ENCODE measurements at regions not wholly inside any gene's neighbourhood (a gene's known extent, or its start where the extent isn't known, plus 50 kb on each side); places are given as distances from the start of the nearest gene placed in this dataset.

GRCh38 chr15:77685082-77685815 is 52.5 kb upstream of the LINGO1 start:
- Histone ChIP-seq H3F3A (ENCODE audit: insufficient read depth, low read length) (no peaks in the 10 kb centered on the region), H3K4me1 (ENCODE audit: low read length) (no peaks in the 10 kb centered on the region), H3K9ac (ENCODE audit: low read length) (no peak overlapping the region), H4K20me1 (ENCODE audit: insufficient read depth, low read length) (no peaks in the 10 kb centered on the region), H3K9me2 (replicated peaks; ENCODE audit: insufficient read depth, low read length) (no peaks in the 10 kb centered on the region), H3K9me3 (replicated peaks; ENCODE audit: insufficient read depth, low read length) (no peaks in the 10 kb centered on the region), H3K4me3 (ENCODE audit: low read length) (no peak overlapping the region), H3K4me2 (ENCODE audit: low read depth, low read length) (no peak overlapping the region), H3K27ac (ENCODE audit: low read length) (no peak overlapping the region), H3K79me2 (ENCODE audit: low read length) (no peaks in the 10 kb centered on the region), H2AFZ (ENCODE audit: low read length) (no peak overlapping the region), H3K36me3 (replicated peaks; ENCODE audit: insufficient read depth, low read length) (no peaks in the 10 kb centered on the region), H3K27me3 (replicated peaks; ENCODE audit: insufficient read depth, low read length) (peaks cover 69% of the 10 kb centered on the region)
- DNase-seq = no peak
- TF ChIP-seq EZH2phosphoT487 (IDR thresholded peaks at IDR 0.05; ENCODE audit: low read length) (no peak), CTCF (IDR thresholded peaks at IDR 0.05; ENCODE audit: low read length) (no peak), EZH2 (optimal IDR thresholded peaks at IDR 0.05; ENCODE audit: low read depth, low read length) (no peak)

GRCh38 chr15:77684341-77685081 is 51.8 kb upstream of the LINGO1 start:
- Histone ChIP-seq H3K9ac (ENCODE audit: low read length) (no peak overlapping the region), H3K27ac (ENCODE audit: low read length) (no peak overlapping the region), H3K9me3 (replicated peaks; ENCODE audit: insufficient read depth, low read length) (no peaks in the 10 kb centered on the region), H3K27me3 (replicated peaks; ENCODE audit: insufficient read depth, low read length) (peaks cover 67% of the 10 kb centered on the region), H3K9me2 (replicated peaks; ENCODE audit: insufficient read depth, low read length) (no peaks in the 10 kb centered on the region), H3F3A (ENCODE audit: insufficient read depth, low read length) (no peaks in the 10 kb centered on the region), H3K4me3 (ENCODE audit: low read length) (no peak overlapping the region), H3K36me3 (replicated peaks; ENCODE audit: insufficient read depth, low read length) (no peaks in the 10 kb centered on the region), H3K4me2 (ENCODE audit: low read depth, low read length) (no peak overlapping the region), H3K79me2 (ENCODE audit: low read length) (no peaks in the 10 kb centered on the region), H2AFZ (ENCODE audit: low read length) (no peak overlapping the region), H3K4me1 (ENCODE audit: low read length) (no peaks in the 10 kb centered on the region), H4K20me1 (ENCODE audit: insufficient read depth, low read length) (no peaks in the 10 kb centered on the region)
- no peak for TF ChIP-seq EZH2 (optimal IDR thresholded peaks at IDR 0.05; ENCODE audit: low read depth, low read length)
- DNase-seq = no peak

- no peak for TF ChIP-seq CTCF (IDR thresholded peaks at IDR 0.05; ENCODE audit: low read length)
- TF ChIP-seq EZH2 (optimal IDR thresholded peaks at IDR 0.05; ENCODE audit: low read depth, low read length) = no peak
- TF ChIP-seq EZH2phosphoT487 (IDR thresholded peaks at IDR 0.05; ENCODE audit: low read length) = no peak
- peaks cover 59% of the 10 kb centered on the region for H3K27me3 ChIP-seq (replicated peaks; ENCODE audit: insufficient read depth, low read length)
- no peaks in the 10 kb centered on the region for H3K79me2 ChIP-seq (ENCODE audit: low read length)
- no peak overlapping the region for H2AFZ ChIP-seq (ENCODE audit: low read length)
- H3K4me1 ChIP-seq (ENCODE audit: low read length) = no peaks in the 10 kb centered on the region
- no peak overlapping the region for H3K27ac ChIP-seq (ENCODE audit: low read length)
- no peaks in the 10 kb centered on the region for H3K9me2 ChIP-seq (replicated peaks; ENCODE audit: insufficient read depth, low read length)
- no peak overlapping the region for H3K4me2 ChIP-seq (ENCODE audit: low read depth, low read length)
- no peaks in the 10 kb centered on the region for H3K36me3 ChIP-seq (replicated peaks; ENCODE audit: insufficient read depth, low read length)
- no peak for DNase-seq
- no peak overlapping the region for H3K9ac ChIP-seq (ENCODE audit: low read length)
- H4K20me1 ChIP-seq (ENCODE audit: insufficient read depth, low read length) = no peaks in the 10 kb centered on the region
- H3K9me3 ChIP-seq (replicated peaks; ENCODE audit: insufficient read depth, low read length) = no peaks in the 10 kb centered on the region
- H3K4me3 ChIP-seq (ENCODE audit: low read length) = no peak overlapping the region
- no peaks in the 10 kb centered on the region for H3F3A ChIP-seq (ENCODE audit: insufficient read depth, low read length)
These were observed 49.9 kb upstream of the LINGO1 start for GRCh38 chr15:77682564-77682963.

Measured in MM.1S (cell line).